ENCODE measurements at regions not wholly inside any gene's neighbourhood (a gene's known extent, or its start where the extent isn't known, plus 50 kb on each side); places are given as distances from the start of the nearest gene placed in this dataset.

DNA sequence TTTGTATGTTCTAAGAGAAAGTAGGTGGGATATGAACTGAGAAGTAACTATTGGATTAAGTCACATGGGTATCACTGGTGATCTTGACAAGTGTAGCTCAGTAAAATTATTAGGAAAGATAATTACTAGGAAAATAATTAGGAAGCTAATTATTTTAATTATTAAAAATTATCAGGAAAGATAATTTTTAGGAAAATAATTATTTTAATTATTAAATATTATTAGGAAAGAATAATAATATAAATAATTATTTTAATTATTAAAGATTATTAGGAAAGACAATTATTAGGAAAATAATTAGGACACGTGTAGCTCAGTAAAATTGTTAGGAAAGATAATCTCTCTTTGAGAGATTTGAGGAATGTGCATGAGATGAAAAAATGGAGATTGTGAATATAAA is 623.4 kb upstream of the PIK3C3 start:
- no peak for TF ChIP-seq CTCF (IDR thresholded peaks at IDR 0.05; ENCODE audit: insufficient read depth in 1 of 2, low read depth in 1 of 2, low read length in 1 of 2, severe bottlenecking in 1 of 2, unreplicated experiment in 1 of 2)
- ChIA-PET CTCF (no interaction called here), POLR2A (no interaction called here)
- H3K36me3 ChIP-seq (ENCODE audit: control insufficient read depth, insufficient read depth, low read length): no peaks in the 10 kb centered on the region
- no peaks in the 10 kb centered on the region for H3K36me3 Mint-ChIP-seq (ENCODE audit: insufficient read depth, unreplicated experiment)
- intact Hi-C loops (cut with micrococcal nuclease; ENCODE audit: unreplicated experiment): no loop called here
- H3K27ac Mint-ChIP-seq (ENCODE audit: unreplicated experiment): no peak overlapping the region
- H3K4me3 ChIP-seq (ENCODE audit: low read depth, low read length): no peak overlapping the region
- no peak overlapping the region for H3K4me3 Mint-ChIP-seq (ENCODE audit: unreplicated experiment)
- no peaks in the 10 kb centered on the region for H3K9me3 ChIP-seq
- no TSS peak for BruUV-seq (replicated peaks)
- no peaks in the 10 kb centered on the region for H3K9me3 Mint-ChIP-seq (ENCODE audit: unreplicated experiment)
- no peaks in the 10 kb centered on the region for H3K4me1 Mint-ChIP-seq (ENCODE audit: low read depth, unreplicated experiment)
- H3K4me1 ChIP-seq: no peaks in the 10 kb centered on the region
- no peak for DNase-seq
- no peaks in the 10 kb centered on the region for H3K27me3 ChIP-seq (replicated peaks; ENCODE audit: control insufficient read depth, insufficient read depth, low read length)
- no peaks in the 10 kb centered on the region for H3K27me3 Mint-ChIP-seq (ENCODE audit: insufficient read depth, unreplicated experiment)

- TF ChIP-seq CTCF (IDR thresholded peaks at IDR 0.05; ENCODE audit: insufficient read depth in 1 of 2, low read depth in 1 of 2, low read length in 1 of 2, severe bottlenecking in 1 of 2, unreplicated experiment in 1 of 2): no peak
- POLR2A ChIA-PET: no interaction called here
- Mint-ChIP-seq H3K36me3 (ENCODE audit: insufficient read depth, unreplicated experiment) (no peaks in the 10 kb centered on the region), H3K9me3 (ENCODE audit: unreplicated experiment) (peaks cover 9% of the 10 kb centered on the region), H3K27me3 (ENCODE audit: insufficient read depth, unreplicated experiment) (no peaks in the 10 kb centered on the region), H3K27ac (ENCODE audit: unreplicated experiment) (no peak overlapping the region), H3K4me1 (ENCODE audit: low read depth, unreplicated experiment) (no peaks in the 10 kb centered on the region), H3K4me3 (ENCODE audit: unreplicated experiment) (no peak overlapping the region)
- intact Hi-C loops (cut with micrococcal nuclease; ENCODE audit: unreplicated experiment): no loop called here
- CTCF ChIA-PET: no interaction called here
- no peak overlapping the region for H3K4me3 ChIP-seq (ENCODE audit: low read depth, low read length)
- H3K9me3 ChIP-seq: no peaks in the 10 kb centered on the region
- BruUV-seq (replicated peaks): no TSS peak
- no peaks in the 10 kb centered on the region for H3K27me3 ChIP-seq (replicated peaks; ENCODE audit: control insufficient read depth, insufficient read depth, low read length)
- DNase-seq: no peak
- no peaks in the 10 kb centered on the region; the same call in 1 of the 2 replicates for H3K4me1 ChIP-seq
- H3K36me3 ChIP-seq (ENCODE audit: control insufficient read depth, insufficient read depth, low read length): no peaks in the 10 kb centered on the region
Measured at GRCh38 chr18:41326311-41326710, 628.7 kb upstream of the PIK3C3 start.

- Mint-ChIP-seq H3K27ac (ENCODE audit: unreplicated experiment) (no peak overlapping the region), H3K4me3 (ENCODE audit: unreplicated experiment) (no peak overlapping the region), H3K27me3 (ENCODE audit: insufficient read depth, unreplicated experiment) (no peaks in the 10 kb centered on the region), H3K36me3 (ENCODE audit: insufficient read depth, unreplicated experiment) (no peaks in the 10 kb centered on the region), H3K4me1 (ENCODE audit: low read depth, unreplicated experiment) (peaks cover 7% of the 10 kb centered on the region), H3K9me3 (ENCODE audit: unreplicated experiment) (peaks cover 9% of the 10 kb centered on the region)
- Histone ChIP-seq H3K4me1 (peaks cover 11% of the 10 kb centered on the region; the same call in 1 of the 2 replicates), H3K27me3 (replicated peaks; ENCODE audit: control insufficient read depth, insufficient read depth, low read length) (no peaks in the 10 kb centered on the region), H3K4me3 (ENCODE audit: low read depth, low read length) (no peak overlapping the region), H3K36me3 (ENCODE audit: control insufficient read depth, insufficient read depth, low read length) (no peaks in the 10 kb centered on the region), H3K9me3 (no peaks in the 10 kb centered on the region)
- TF ChIP-seq CTCF (IDR thresholded peaks at IDR 0.05; ENCODE audit: insufficient read depth in 1 of 2, low read depth in 1 of 2, low read length in 1 of 2, severe bottlenecking in 1 of 2, unreplicated experiment in 1 of 2): no peak
- ChIA-PET CTCF (no interaction called here), POLR2A (no interaction called here)
- DNase-seq: no peak
- BruUV-seq (replicated peaks): no TSS peak
- intact Hi-C loops (cut with micrococcal nuclease; ENCODE audit: unreplicated experiment): no loop called here
Measured at GRCh38 chr18:41324934-41325333, 630.1 kb upstream of the PIK3C3 start.

Measured in Caco-2 (cell line).